CD4-positive, alpha-beta T cell (primary cell): ENCODE measurements at regions not wholly inside any gene's neighbourhood (a gene's known extent, or its start where the extent isn't known, plus 50 kb on each side); places are given as distances from the start of the nearest gene placed in this dataset.

ENCODE experiments used
- ATAC-seq: fragments of 200-7000 bp; cut with Tn5 transposase; one replicate; pipeline ENCODE4 v1.10.0; 2022; ENCODE audit warnings: mild to moderate bottlenecking; ENCODE audit not compliant: poor library complexity
- CTCF ChIA-PET: fragments of 350-600 bp; sonication (Branson Sonifier 250); formaldehyde crosslinking; loops from one replicate; lab custom pipeline; 2021; ENCODE audit warnings: antibody characterized with exemption, inconsistent platforms; lab: Charles Lee
- POLR2A ChIA-PET: fragments of 350-600 bp; sonication (Branson Sonifier 250); formaldehyde crosslinking; loops from one replicate; lab custom pipeline; 2021; ENCODE audit warnings: antibody characterized with exemption, inconsistent platforms; lab: Charles Lee
- DNase-seq, 14 experiments: peaks; one replicate each; pipeline ENCODE4 v3.0.0-alpha.2; 2013 to 2020; ENCODE audit warnings: mixed read lengths in 2 of 14
- H3K27ac ChIP-seq, 2 donors: one replicate each; pipeline versions ENCODE4 v1.5.1 to v1.7.0; 2013; ENCODE audit warnings: low read length in 2 of 2, low read depth in 1 of 2, mild to moderate bottlenecking in 1 of 2
- H3K27me3 ChIP-seq, 2 experiments: 1 replicate in 1 of 2; 2 replicates in 1 of 2; pipeline versions ENCODE4 v1.6.1 to v1.7.0; 2013; ENCODE audit warnings: low read length in 2 of 2, control low read depth in 1 of 2, mild to moderate bottlenecking in 1 of 2, moderate library complexity in 1 of 2; ENCODE audit not compliant: insufficient read depth in 2 of 2, control insufficient read depth in 1 of 2
- H3K36me3 ChIP-seq: one replicate; pipeline ENCODE4 v1.6.1; 2013; ENCODE audit warnings: low read length, control low read depth; ENCODE audit not compliant: insufficient read depth
- H3K4me1 ChIP-seq: one replicate; pipeline ENCODE4 v1.6.1; 2013; ENCODE audit warnings: low read length, control low read depth; ENCODE audit not compliant: insufficient read depth
- H3K4me3 ChIP-seq: one replicate; pipeline ENCODE4 v1.5.1; 2013; ENCODE audit warnings: mild to moderate bottlenecking, low read length, moderate library complexity
- H3K9me3 ChIP-seq, 2 experiments: 1 replicate in 1 of 2; 2 replicates in 1 of 2; pipeline versions ENCODE4 v1.6.1 to v1.7.0; 2013; ENCODE audit warnings: low read length in 2 of 2, mild to moderate bottlenecking in 2 of 2, control low read depth in 1 of 2, moderate library complexity in 1 of 2; ENCODE audit not compliant: control insufficient read depth in 1 of 2, insufficient read depth in 1 of 2
- H3K27ac Mint-ChIP-seq: one replicate; pipeline ENCODE4 v1.8.0; 2020; ENCODE audit warnings: mixed read lengths
- H3K27me3 Mint-ChIP-seq: one replicate; pipeline ENCODE4 v1.8.0; 2021; ENCODE audit warnings: mixed read lengths
- H3K36me3 Mint-ChIP-seq: one replicate; pipeline ENCODE4 v1.8.0; 2021; ENCODE audit warnings: low read depth, mixed read lengths
- H3K4me1 Mint-ChIP-seq: one replicate; pipeline ENCODE4 v1.8.0; 2021; ENCODE audit warnings: low read depth, mixed read lengths
- H3K4me3 Mint-ChIP-seq: one replicate; pipeline ENCODE4 v1.8.0; 2020; ENCODE audit warnings: mild to moderate bottlenecking, mixed read lengths
- H3K9me3 Mint-ChIP-seq: one replicate; pipeline ENCODE4 v1.8.0; 2020; ENCODE audit warnings: mixed read lengths
- CTCF ChIP-seq: fragments of 200-600 bp; IDR thresholded peaks from one replicate; pipeline ENCODE4 v1.8.0; 2022; ENCODE audit warnings: antibody characterized with exemption, mild to moderate bottlenecking
- intact Hi-C, 2 experiments: fragments of 100-400 bp; cut with DNase I in 1 of 2; cut with micrococcal nuclease in 1 of 2; formaldehyde crosslinking; loops; one replicate each; pipeline versions ENCODE4 v1.15.1 to v1.9.0; 2023 to 2025; cut with DNase I, micrococcal nuclease

DNA sequence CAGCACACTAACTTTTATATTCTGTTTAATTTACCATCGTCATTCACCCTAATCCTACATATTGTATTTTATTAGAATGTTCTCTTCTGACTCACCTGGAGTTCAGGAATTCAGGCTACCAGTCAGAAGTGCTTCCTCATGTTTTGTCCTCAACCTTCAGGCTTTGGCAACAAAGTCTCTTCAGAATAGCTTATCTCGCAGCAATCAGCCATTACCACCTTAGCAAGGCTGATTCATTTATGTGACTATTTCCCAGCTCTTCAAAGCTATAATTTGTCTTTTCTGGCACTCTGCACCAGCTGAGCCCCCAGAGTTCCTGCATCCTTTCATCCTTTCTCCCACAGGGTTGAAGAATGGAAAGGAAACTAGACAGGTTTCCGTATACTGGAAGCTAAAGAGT is 365.5 kb upstream of the CDH18 start:
- H3K4me1 ChIP-seq: no peaks in the 10 kb centered on the region

DNA sequence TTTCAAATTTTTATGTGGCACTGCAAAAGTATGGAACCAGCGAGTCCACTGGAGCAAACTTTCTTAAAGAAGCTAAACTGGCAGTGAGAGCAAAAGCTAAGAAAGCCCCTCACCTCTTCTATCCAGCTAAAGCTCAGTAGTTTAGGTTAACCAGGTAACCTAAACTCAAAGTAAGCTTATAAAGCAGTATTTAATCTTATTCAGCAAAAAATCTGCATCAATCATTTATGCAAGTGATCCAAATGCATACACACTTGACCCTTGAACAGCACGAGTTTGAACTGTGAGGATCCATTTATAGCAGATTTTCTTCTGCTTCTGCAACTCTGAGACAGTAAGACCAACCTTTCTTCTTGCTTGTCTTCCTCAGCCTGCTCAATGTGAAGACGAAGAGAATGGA is 363.8 kb upstream of the CDH18 start:
- no peak for TF ChIP-seq CTCF
- Mint-ChIP-seq H3K9me3 (peaks cover 11% of the 10 kb centered on the region), H3K27ac (no peak overlapping the region), H3K36me3 (no peaks in the 10 kb centered on the region), H3K4me3 (no peak overlapping the region), H3K27me3 (no peaks in the 10 kb centered on the region), H3K4me1 (no peaks in the 10 kb centered on the region)
- Histone ChIP-seq H3K9me3 (peaks cover 0 to 7% of the 10 kb centered on the region in 2 experiments), H3K36me3 (no peaks in the 10 kb centered on the region), H3K27ac (no peak overlapping the region), H3K27me3 (no peaks in the 10 kb centered on the region), H3K4me1 (no peaks in the 10 kb centered on the region), H3K4me3 (no peak overlapping the region)
- CTCF ChIA-PET: no interaction called here
- DNase-seq: no peak
- POLR2A ChIA-PET: no interaction called here
- no peak for ATAC-seq
- intact Hi-C loops: no loop called here

More for the DNA sequence above, 365.5 kb upstream of the CDH18 start:
- Mint-ChIP-seq H3K4me1 (no peaks in the 10 kb centered on the region), H3K9me3 (peaks cover 14% of the 10 kb centered on the region), H3K36me3 (no peaks in the 10 kb centered on the region), H3K4me3 (no peak overlapping the region), H3K27me3 (no peaks in the 10 kb centered on the region), H3K27ac (no peak overlapping the region)
- no peak for TF ChIP-seq CTCF
- H3K36me3 ChIP-seq: no peaks in the 10 kb centered on the region
- DNase-seq (no peak), ATAC-seq (no peak)
- no peaks in the 10 kb centered on the region for H3K27me3 ChIP-seq
- CTCF ChIA-PET: interaction anchor here (1.1 kb wide), 1 partner anchor 23 kb away, joined by 3 read pairs; no protein-coding TSS in a partner anchor
- H3K9me3 ChIP-seq: peaks cover 0 to 7% of the 10 kb centered on the region in 2 experiments
- POLR2A ChIA-PET: no interaction called here
- intact Hi-C loops: no loop called here
- H3K27ac ChIP-seq: no peak overlapping the region
- no peak overlapping the region for H3K4me3 ChIP-seq

- Mint-ChIP-seq H3K27ac (no peak overlapping the region), H3K9me3 (peaks cover 11% of the 10 kb centered on the region), H3K4me1 (no peaks in the 10 kb centered on the region), H3K27me3 (no peaks in the 10 kb centered on the region), H3K36me3 (no peaks in the 10 kb centered on the region), H3K4me3 (no peak overlapping the region)
- no peak for ATAC-seq
- intact Hi-C loops: no loop called here
- Histone ChIP-seq H3K9me3 (peaks cover 0 to 3% of the 10 kb centered on the region in 2 experiments), H3K4me3 (no peak overlapping the region), H3K4me1 (no peaks in the 10 kb centered on the region), H3K27me3 (no peaks in the 10 kb centered on the region), H3K27ac (no peak overlapping the region), H3K36me3 (no peaks in the 10 kb centered on the region)
- CTCF ChIA-PET: no interaction called here
- no peak for DNase-seq
- POLR2A ChIA-PET: no interaction called here
- TF ChIP-seq CTCF: no peak
Measured at GRCh38 chr5:20348321-20348720, 360.3 kb upstream of the CDH18 start.
